GM18508 (cell line): ENCODE measurements at regions not wholly inside any gene's neighbourhood (a gene's known extent, or its start where the extent isn't known, plus 50 kb on each side); places are given as distances from the start of the nearest gene placed in this dataset.
A peak's percentile ranks its signal among the peaks of the same experiment; 100 is the strongest.
"Not testable (repeated sequence)": the region's sequence is repeated elsewhere in the genome, so short reads cannot be mapped to it uniquely, and the experiment has no call there.

Experiments used
- ATAC-seq: cut with Tn5 transposase; IDR thresholded peaks from one replicate; pipeline ENCODE4 v1.9.1; 2021; ENCODE audit warnings: moderate number of reproducible peaks; ENCODE audit not compliant: insufficient read depth, unreplicated experiment

GRCh38 chr20:55139173-55139765 is 663.9 kb downstream of the DOK5 start:
- ATAC-seq = no peak

- ATAC-seq = no peak
Measured at GRCh38 chr20:55135923-55136322, 660.5 kb downstream of the DOK5 start.

- no peak for ATAC-seq
Measured at GRCh38 chr20:55132523-55132922, 657.1 kb downstream of the DOK5 start.

GRCh38 chr20:55117577-55117976 is 642.2 kb downstream of the DOK5 start:
- not testable (repeated sequence) for ATAC-seq

GRCh38 chr20:55116598-55116997 is 641.2 kb downstream of the DOK5 start:
- no peak for ATAC-seq

- no peak for ATAC-seq
Measured at GRCh38 chr20:55103188-55103587, 627.8 kb downstream of the DOK5 start.

GRCh38 chr20:55099251-55099650 is 623.9 kb downstream of the DOK5 start:
- no peak for ATAC-seq

- ATAC-seq = no peak
Measured at GRCh38 chr20:55097621-55098020, 622.2 kb downstream of the DOK5 start.

- ATAC-seq = no peak
Measured at GRCh38 chr20:55095745-55096400, 620.5 kb downstream of the DOK5 start.

- no peak for ATAC-seq
Measured at GRCh38 chr20:55094353-55094861, 619.0 kb downstream of the DOK5 start.

GRCh38 chr20:55090286-55090685 is 614.9 kb downstream of the DOK5 start:
- no peak for ATAC-seq

GRCh38 chr20:55086421-55086820 is 611.0 kb downstream of the DOK5 start:
- no peak for ATAC-seq

GRCh38 chr20:55079917-55080316 is 604.5 kb downstream of the DOK5 start:
- no peak for ATAC-seq

GRCh38 chr20:55074266-55074840 is 599.0 kb downstream of the DOK5 start:
- ATAC-seq = not testable (repeated sequence)

GRCh38 chr20:55070001-55070400 is 594.6 kb downstream of the DOK5 start:
- ATAC-seq = no peak

GRCh38 chr20:55067158-55067825 is 591.9 kb downstream of the DOK5 start:
- ATAC-seq = no peak

GRCh38 chr20:55058938-55059337 is 583.5 kb downstream of the DOK5 start:
- no peak for ATAC-seq

GRCh38 chr20:55057779-55058415 is 582.5 kb downstream of the DOK5 start:
- no peak for ATAC-seq

- ATAC-seq = no peak
Measured at GRCh38 chr20:55054453-55054852, 579.1 kb downstream of the DOK5 start.

GRCh38 chr20:55053389-55053788 is 578.0 kb downstream of the DOK5 start:
- no peak for ATAC-seq

- ATAC-seq = peak; percentile 50
Measured at GRCh38 chr20:55052459-55052858, 577.1 kb downstream of the DOK5 start.
